HPDE6-E6E7 (cell line): ENCODE measurements at regions not wholly inside any gene's neighbourhood (a gene's known extent, or its start where the extent isn't known, plus 50 kb on each side); places are given as distances from the start of the nearest gene placed in this dataset.
"Not testable (repeated sequence)": the region's sequence is repeated elsewhere in the genome, so short reads cannot be mapped to it uniquely, and the experiment has no call there.

Experiments used
- DNase-seq: peaks from one replicate; pipeline ENCODE4 v3.0.0; 2011; ENCODE audit warnings: missing footprints; ENCODE audit errors: extremely low spot score

DNA sequence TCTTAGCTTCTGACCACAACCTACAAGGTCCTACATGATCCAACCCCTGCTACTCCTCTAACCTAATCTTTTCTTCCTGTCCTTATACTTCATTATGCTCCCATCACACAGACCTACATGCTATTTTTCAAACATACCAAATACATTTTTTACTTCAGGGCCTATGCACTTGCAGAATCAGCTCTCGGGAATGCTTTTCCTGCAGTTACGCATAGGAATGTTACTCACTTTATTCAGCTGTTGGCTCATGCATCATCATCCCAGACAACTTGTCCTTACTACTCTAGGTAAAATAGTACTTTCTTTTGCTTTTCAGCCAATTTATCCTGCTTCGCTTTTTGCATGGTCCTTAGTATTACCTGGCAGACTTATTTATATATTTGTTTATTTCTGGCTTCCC is 105.6 kb downstream of the OXSM start:
- no peak for DNase-seq

- DNase-seq, result peak; percentile 1
Measured at GRCh38 chr3:25897019-25897418, 107.1 kb downstream of the OXSM start.

DNA sequence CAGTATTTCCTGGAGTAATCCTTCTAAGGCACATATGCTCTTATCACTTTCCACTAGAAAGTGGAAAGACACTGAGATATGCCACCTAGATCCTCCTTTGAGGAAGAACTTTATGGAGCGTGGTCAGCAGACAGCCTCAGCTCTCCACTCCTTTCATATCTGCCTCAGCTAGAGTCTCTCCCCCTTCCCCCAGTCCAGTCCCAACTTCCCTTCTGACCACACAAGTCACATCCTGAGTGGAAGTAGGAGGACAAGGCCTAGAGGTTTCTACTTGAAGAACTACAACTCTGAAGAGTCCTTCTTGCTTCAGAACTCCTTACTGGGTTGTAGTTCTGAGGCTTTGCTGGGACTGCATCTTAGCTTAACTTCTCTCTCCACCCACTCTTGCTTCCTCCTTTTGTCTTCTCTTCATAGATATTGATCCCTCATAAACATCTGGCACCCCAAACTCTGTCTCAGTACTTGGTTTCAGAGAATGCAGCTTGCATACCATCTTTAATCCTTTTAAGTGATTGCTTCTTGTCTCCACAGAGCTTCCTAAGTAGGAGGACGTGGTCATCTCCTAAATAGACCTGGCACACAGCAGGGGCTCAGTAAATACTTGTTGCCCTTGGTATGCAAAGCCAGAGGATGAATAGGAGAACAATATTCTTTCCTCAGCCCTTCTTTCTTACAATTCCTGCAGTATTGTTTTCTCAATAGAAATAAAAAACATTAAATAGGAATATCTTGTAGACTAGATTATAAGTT is 109.6 kb downstream of the OXSM start:
- no peak for DNase-seq

GRCh38 chr3:25900161-25900560 is 110.3 kb downstream of the OXSM start:
- DNase-seq, result no peak

GRCh38 chr3:25901796-25902195 is 111.9 kb downstream of the OXSM start:
- DNase-seq, result no peak

- no peak for DNase-seq
Measured at GRCh38 chr3:25902586-25902985, 112.7 kb downstream of the OXSM start.

- no peak for DNase-seq
Measured at GRCh38 chr3:25903371-25904129, 113.7 kb downstream of the OXSM start.

GRCh38 chr3:25904206-25904605 is 114.3 kb downstream of the OXSM start:
- no peak for DNase-seq

DNA sequence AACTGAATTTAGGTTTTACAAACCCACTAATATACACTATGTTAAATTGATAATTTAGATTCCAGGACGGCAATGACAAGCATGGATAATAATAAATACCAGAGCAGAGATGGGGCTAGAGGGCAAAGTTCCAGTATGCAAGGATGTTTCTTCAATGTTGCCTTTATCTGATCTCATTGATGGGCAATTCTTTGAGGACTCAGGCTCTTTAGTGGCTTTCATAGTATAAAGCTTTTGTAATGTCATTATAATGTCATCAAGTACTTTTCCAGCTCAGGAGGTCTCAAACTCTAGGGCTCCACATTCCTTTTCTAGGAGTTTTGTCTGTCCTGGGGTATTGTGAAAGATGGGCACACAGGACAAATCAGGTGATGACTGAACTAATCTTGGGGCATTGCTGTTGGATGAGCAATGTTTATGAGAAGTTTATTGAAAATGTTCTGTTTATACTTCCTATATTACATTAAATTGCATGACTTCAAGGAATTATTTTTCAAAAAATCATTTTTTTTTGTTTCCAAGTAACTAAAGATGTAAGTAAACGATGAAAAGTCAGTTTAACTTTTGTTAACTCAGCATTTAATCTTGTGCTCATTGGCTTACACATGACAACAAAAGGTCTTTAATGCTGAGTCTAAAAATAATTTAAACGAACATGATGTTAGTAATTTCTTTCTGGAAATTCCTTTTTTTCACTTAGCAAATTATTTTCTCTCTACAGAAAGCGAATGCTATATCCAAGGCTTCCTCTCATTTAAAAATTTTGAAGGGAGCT is 116.4 kb downstream of the OXSM start:
- no peak for DNase-seq

- no peak for DNase-seq
Measured at GRCh38 chr3:25907081-25907480, 117.2 kb downstream of the OXSM start.

DNA sequence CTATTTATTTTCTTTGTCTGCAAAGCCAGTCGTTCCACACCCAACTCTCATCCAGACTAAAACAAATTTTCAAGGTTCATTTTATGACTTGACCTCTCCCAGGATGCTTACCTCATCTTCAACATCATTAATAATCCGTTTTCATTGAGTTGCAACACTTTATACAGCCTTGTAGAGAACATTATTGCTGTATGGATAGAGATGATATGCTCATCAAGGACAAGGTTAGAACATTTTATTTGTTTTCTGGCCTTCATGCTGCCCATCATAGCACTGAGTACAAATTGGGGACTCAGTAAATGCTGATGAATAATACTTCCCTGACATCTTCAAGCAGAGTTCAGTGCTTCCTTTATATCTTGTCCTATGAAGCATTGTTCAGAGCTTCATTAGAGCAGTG is 120.2 kb downstream of the OXSM start:
- DNase-seq, result no peak

DNA sequence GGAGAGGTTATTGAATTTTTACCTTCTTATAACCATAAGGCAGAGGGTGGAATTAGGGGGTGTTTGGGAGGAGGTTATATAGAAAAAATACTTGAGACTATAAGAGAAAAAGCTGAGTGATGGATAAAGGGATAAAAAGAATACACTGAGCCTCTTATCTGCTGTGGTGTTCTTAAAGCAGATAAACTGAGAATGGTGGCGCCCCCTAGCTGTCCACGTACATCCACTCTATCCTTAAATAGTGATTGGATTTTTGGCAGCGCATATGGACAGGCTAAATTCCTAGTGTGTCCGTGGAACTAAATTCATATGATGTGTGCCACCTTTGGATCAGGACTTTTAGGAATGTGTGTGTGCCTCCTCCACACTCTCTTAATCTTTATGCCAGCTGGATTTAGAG is 121.1 kb downstream of the OXSM start:
- no peak for DNase-seq

DNA sequence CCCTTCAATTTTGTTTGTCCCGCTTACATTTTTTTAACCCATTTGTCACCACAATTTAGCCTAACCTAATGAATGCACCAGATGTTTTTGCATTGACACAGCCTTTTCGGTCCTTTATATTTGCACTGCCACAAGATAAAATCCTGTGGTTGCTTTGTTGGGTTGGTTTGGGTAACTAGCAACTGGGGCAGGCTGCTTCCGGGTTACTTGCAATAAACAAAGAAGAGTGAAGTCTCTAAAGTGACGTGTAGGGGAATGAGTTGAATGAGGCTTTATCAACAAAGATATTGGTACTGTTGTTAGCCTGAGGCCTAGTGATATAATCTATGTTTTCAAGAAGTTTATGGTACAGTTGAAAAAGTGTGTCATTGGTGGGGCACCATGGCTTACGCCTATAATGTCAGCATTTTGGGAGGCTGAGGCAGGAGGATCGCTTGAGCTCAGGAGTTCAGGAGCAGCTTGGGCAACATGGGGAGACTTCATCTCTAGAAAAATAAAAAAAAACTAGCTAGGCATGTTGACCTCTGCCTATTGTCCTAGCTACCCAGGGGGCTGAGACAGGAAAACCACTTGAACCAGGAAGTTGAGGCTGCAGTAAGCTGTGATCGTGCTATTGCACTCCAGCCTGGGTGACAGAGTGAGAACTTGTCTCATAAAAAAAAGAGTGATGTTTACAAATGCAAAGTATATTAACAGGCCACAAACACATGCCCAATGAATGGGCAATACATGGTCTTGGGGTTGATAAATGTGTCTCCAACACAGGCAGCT is 121.8 kb downstream of the OXSM start:
- no peak for DNase-seq

GRCh38 chr3:25913179-25913578 is 123.3 kb downstream of the OXSM start:
- DNase-seq, result no peak

GRCh38 chr3:25915673-25916072 is 125.8 kb downstream of the OXSM start:
- no peak for DNase-seq

DNA sequence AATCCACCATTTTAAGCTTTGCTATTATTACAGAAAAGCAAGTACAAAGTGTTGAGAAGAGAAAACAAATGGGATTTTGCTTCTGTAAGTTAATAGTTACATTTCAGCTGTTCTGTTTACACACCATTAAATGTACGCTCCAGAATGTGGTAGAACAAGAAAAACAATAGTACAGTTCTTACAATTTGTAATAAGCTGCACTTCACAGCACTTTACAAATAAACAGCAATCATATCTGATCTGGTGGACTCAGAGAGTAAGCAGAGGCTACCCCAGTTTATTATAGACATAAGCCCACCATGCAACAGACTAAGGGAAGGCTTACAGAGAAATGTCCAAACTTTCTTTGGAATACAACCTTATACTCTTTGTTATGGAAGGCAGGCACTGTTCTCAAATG is 126.4 kb downstream of the OXSM start:
- no peak for DNase-seq

GRCh38 chr3:25931967-25932366 is 142.1 kb downstream of the OXSM start:
- DNase-seq, result not testable (repeated sequence)

DNA sequence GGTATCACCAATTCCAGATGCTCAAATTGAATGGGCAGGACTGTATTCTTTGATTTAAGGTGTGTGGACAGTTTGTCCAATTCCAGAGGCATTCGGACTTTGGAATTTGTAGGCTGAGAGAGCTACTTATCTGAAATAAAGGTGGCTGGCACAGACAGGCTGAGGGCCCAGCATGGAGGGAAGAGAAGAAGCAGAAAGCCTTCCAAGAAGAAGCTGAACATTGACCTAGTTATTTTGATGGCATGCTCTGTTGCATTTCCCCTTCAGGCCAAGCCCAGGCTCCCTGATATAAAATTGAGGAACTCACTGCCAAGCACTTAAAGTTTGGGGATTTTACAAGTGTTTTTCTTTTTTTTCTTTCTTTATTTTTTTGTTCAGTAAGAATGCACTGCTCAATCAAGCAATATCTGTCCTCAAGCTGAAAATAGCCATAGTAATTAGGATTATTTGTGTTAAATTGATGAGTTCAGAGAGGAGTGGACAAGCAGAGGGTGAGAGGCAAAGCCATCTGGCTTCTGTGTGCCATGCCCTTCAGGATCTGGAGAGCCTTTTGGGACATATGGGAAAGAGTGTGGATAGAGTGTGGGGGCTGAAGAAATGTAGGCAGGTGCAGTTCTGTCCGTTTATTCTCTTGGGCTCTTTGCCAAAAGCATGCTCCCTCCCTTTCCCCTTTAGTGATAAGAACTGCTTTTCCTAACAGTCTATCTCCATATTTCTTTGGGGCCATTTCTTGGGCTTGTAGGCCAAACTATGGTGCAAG is 148.9 kb downstream of the OXSM start:
- no peak for DNase-seq

- DNase-seq, result no peak
Measured at GRCh38 chr3:25940935-25941334, 151.0 kb downstream of the OXSM start.

GRCh38 chr3:25944329-25944728 is 154.4 kb downstream of the OXSM start:
- no peak for DNase-seq

DNA sequence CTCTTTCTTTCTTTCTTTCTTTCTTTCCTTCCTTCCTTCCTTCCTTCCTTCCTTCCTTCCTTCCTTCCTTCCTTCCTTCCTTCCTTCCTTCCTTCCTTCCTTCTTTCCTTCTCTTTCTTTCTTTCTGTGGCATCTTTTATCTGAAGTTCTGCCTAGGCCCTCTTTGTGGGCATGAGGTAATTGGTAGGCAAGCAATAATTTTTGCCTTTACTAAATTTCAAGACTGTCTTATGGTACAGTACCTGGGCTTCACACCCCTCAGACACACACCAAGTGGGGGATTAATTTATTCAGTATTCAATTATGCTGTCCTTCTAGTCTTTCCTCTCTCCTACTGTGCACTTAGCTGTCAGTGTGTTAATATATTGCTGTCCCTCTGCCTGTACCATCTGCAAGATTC is 155.5 kb downstream of the OXSM start:
- no peak for DNase-seq
